Muscle of leg (tissue), 3 donors: ENCODE measurements at regions not wholly inside any gene's neighbourhood (a gene's known extent, or its start where the extent isn't known, plus 50 kb on each side); places are given as distances from the start of the nearest gene placed in this dataset.
A peak's percentile ranks its signal among the peaks of the same experiment; 100 is the strongest.

Experiments used
- DNase-seq: peaks from one replicate; pipeline ENCODE4 v3.0.0; 2013
- H3K27ac ChIP-seq: one replicate; pipeline ENCODE4 v1.5.1; 2013; ENCODE audit warnings: mild to moderate bottlenecking, low read length, control low read depth
- H3K27me3 ChIP-seq: one replicate; pipeline ENCODE4 v1.6.1; 2013; ENCODE audit warnings: low read length; ENCODE audit not compliant: control insufficient read depth, insufficient read depth
- H3K36me3 ChIP-seq: one replicate; pipeline ENCODE4 v1.6.1; 2013; ENCODE audit warnings: low read length; ENCODE audit not compliant: control insufficient read depth, insufficient read depth
- H3K4me1 ChIP-seq: one replicate; pipeline ENCODE4 v1.6.1; 2013; ENCODE audit warnings: low read length; ENCODE audit not compliant: control insufficient read depth, insufficient read depth
- H3K4me3 ChIP-seq: one replicate; pipeline ENCODE4 v1.5.1; 2013; ENCODE audit warnings: low read length, control low read depth
- H3K9me3 ChIP-seq: replicated peaks from 2 replicates; pipeline ENCODE4 v1.6.1; 2013; ENCODE audit warnings: low read depth, low read length; ENCODE audit not compliant: control insufficient read depth
- WGBS: methylation state at CpG from one replicate; pipeline ENCODE4 v1.1.5; 2013; ENCODE audit warnings: missing lambda C conversion rate; ENCODE audit not compliant: insufficient coverage; 5-methylcytosine and 5-hydroxymethylcytosine counted together

DNA sequence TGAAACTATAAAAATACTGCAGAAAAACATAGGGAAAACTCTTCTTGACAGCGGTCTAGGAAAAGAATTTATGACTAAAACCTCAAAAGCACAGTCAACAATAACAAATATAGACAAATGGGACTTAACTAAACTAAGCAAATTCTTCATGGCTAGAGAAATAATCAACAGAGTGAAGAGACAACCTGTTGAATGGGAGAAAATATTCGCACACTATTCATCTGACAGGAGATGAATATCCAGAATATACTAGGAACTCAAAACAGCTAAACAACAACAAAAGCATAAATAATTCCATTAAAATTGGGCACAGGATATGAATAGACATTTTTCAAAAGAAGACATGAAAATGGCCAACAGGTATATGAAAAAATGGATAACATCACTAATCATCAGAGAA lies 303.6 kb upstream of the PRR20A start:
- H3K27me3 ChIP-seq: no peaks in the 10 kb centered on the region
- no CpG with 5 or more reads among the region's 2 CpGs for WGBS
- H3K4me3 ChIP-seq: no peak overlapping the region
- DNase-seq: no peak
- H3K4me1 ChIP-seq: no peaks in the 10 kb centered on the region
- H3K36me3 ChIP-seq: no peaks in the 10 kb centered on the region
- H3K27ac ChIP-seq: no peak overlapping the region
- no peaks in the 10 kb centered on the region for H3K9me3 ChIP-seq

DNA sequence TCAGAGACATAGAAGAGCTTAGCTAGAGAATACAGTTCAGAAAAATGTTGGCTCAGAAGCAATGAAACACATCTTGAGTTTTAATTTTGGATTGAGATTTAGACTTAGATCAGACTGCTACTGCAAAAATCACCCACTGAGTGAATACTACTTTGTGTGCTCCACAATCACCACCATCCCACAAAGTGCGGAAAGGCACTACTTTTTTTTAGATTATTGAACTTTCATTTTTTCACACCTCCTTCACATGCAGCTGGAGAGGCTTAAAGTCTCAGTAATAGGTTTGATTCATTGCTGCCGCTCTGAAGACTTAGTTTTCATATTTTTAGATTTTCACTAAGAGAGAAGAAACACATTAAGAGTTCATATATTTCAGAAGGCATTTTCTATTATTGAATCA lies 289.9 kb upstream of the PRR20A start:
- no peaks in the 10 kb centered on the region for H3K36me3 ChIP-seq
- no peak overlapping the region for H3K4me3 ChIP-seq
- no peaks in the 10 kb centered on the region for H3K9me3 ChIP-seq
- H3K27me3 ChIP-seq: no peaks in the 10 kb centered on the region
- WGBS: no CpG with 5 or more reads among the region's 2 CpGs
- no peak overlapping the region for H3K27ac ChIP-seq
- DNase-seq: no peak
- no peaks in the 10 kb centered on the region for H3K4me1 ChIP-seq

DNA sequence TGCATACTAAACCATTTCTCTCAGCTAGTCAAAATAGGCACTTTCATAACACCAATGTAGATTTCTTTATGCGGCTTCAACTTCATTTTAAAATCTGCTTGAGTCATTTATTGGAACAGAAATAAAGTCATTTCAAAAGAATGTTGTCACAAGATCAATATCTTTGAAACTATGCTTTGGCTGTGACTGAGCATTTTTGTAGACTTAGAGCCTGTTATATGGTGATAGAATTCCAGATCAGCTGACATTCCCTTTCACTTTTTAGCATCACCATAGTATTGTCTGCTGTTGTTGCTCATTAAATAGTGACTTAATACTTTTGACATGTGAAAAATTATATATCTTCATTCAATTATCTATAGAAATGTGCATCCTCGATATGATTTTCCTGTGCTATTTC lies 279.2 kb upstream of the PRR20A start:
- WGBS: no CpG with 5 or more reads among the region's 2 CpGs
- Histone ChIP-seq H3K27ac (no peak overlapping the region), H3K36me3 (no peaks in the 10 kb centered on the region), H3K4me3 (no peak overlapping the region), H3K9me3 (no peaks in the 10 kb centered on the region), H3K27me3 (no peaks in the 10 kb centered on the region), H3K4me1 (no peaks in the 10 kb centered on the region)
- DNase-seq: peak; percentile 59

DNA sequence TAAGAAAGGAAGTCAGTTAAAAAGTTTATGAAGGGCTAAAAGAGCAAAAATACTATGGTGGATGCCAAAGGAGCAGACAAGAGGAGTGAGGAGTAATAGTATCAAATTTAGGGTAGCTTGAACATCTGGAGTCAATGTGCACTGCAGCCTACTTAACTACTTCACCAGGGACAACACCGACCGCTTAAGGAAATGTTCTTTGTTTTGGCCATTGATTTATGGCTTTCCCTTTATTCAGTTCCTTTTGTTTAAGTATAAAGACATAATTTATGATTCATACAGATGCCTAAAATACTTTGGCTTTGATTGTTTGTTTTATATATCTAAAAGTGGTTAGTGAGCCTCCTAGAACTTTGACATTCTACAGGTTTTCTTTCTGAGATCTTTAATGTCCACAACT lies 276.3 kb upstream of the PRR20A start:
- Histone ChIP-seq H3K27me3 (no peaks in the 10 kb centered on the region), H3K36me3 (no peaks in the 10 kb centered on the region), H3K27ac (no peak overlapping the region), H3K4me1 (no peaks in the 10 kb centered on the region), H3K9me3 (no peaks in the 10 kb centered on the region), H3K4me3 (no peak overlapping the region)
- no CpG with 5 or more reads among the region's 2 CpGs for WGBS
- DNase-seq: peak; percentile 33

DNA sequence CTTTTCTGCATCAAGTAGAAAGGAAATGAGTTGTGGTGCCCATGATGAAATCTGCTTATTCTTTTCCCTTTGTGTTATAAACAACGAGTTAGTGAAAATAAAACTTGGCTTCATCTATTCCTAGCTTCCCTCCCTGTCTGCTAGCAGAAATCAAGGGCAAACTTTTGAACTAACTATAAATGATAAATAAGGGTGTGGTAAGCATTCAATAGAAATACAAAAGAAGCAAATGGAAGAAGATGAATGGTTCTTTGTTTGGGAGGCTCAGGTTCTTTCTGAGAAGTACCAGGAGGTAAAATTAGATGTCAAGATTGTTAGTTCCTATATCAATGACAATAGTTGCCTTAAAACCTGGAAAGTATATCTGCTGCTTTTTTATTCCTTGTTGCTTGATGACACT lies 275.3 kb upstream of the PRR20A start:
- no peaks in the 10 kb centered on the region for H3K9me3 ChIP-seq
- no peak for DNase-seq
- no peaks in the 10 kb centered on the region for H3K4me1 ChIP-seq
- no peaks in the 10 kb centered on the region for H3K36me3 ChIP-seq
- H3K27me3 ChIP-seq: no peaks in the 10 kb centered on the region
- WGBS: no CpG with 5 or more reads among the region's 1 CpG
- no peak overlapping the region for H3K4me3 ChIP-seq
- H3K27ac ChIP-seq: no peak overlapping the region

DNA sequence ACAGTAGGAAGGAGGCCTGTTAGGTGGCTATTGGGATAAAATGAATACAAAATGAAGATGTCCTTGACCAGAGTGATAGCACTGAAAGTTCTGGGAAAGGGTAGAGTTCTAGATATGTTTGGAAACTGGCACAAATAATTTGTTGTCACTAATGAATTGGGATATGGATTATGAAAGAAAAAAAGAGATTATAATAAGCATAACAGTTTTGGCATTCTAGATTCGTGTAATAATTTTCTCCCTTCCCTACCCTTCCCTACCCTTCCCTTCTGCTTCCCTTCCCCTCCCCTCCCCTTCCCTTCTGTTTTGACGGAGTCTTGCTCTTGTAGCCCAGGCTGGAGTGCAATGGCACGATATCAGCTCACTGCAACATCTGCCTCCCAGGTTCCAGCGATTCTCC lies 271.0 kb upstream of the PRR20A start:
- Histone ChIP-seq H3K27me3 (no peaks in the 10 kb centered on the region), H3K4me3 (no peak overlapping the region), H3K9me3 (no peaks in the 10 kb centered on the region), H3K27ac (no peak overlapping the region), H3K4me1 (no peaks in the 10 kb centered on the region), H3K36me3 (no peaks in the 10 kb centered on the region)
- DNase-seq: no peak
- WGBS: 100% methylated on average over 3 of the region's 4 CpGs

DNA sequence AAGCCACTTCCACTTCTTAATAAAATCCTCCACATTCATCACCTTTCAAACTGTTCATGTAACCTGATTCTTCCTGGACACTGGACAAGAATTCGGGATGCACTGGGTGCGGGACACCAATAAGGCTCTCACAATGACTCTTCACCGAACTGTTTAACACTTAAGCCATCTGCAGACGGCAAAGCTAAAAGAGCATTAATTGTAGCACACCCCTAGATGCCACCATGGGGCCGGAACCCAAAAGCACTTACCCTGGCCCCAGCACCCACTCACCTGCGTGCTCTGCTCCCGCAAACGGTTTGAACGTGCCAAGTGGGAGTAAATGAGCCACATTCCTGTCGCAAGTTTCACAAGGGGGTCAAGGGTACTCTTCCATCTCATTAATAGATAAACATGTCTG lies 254.3 kb upstream of the PRR20A start:
- WGBS: 77% methylated on average over 6 of the region's 10 CpGs
- H3K4me3 ChIP-seq: no peak overlapping the region
- H3K27ac ChIP-seq: no peak overlapping the region
- no peaks in the 10 kb centered on the region for H3K27me3 ChIP-seq
- no peaks in the 10 kb centered on the region for H3K9me3 ChIP-seq
- DNase-seq: no peak
- no peaks in the 10 kb centered on the region for H3K4me1 ChIP-seq
- H3K36me3 ChIP-seq: no peaks in the 10 kb centered on the region

DNA sequence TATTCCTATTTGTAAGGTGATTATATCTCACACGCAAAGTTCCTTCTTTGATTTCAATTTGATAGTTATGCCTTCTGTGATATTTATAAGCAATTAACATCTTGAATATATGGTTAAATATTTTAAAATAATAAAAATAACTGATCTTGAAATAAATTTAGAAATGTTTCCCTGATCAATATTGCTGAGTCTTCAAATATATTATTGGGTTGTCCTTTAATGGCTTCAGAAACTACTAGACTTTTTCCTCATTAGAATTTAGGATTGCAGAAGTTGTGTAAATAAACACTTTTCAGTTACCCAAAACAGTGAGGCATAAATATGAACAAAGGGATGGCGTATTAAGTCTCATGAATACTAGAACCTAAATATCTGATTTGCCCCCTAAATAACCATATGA lies 252.3 kb upstream of the PRR20A start:
- H3K4me1 ChIP-seq: no peaks in the 10 kb centered on the region
- DNase-seq: no peak
- H3K36me3 ChIP-seq: no peaks in the 10 kb centered on the region
- H3K9me3 ChIP-seq: no peaks in the 10 kb centered on the region
- no peak overlapping the region for H3K27ac ChIP-seq
- no CpG with 5 or more reads among the region's 2 CpGs for WGBS
- no peak overlapping the region for H3K4me3 ChIP-seq
- H3K27me3 ChIP-seq: no peaks in the 10 kb centered on the region

DNA sequence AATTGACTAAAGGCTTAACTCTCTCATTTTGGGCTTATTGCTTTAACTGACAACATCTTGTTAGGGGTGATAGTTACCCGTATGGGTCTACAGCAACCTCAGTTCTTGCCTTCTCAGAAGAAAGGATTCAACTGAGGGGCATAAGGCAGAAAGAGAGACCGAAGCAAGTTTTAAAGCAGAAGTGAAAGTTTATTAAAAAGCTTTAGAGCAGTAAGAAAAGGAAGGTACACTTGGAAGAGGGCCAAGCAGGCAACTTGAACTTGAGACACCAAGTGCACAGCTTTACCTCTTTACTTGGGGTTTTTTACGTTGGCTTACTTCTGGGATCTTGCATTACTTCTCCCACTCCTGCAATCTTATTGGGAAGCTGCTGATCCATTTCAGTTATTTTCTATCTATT lies 246.9 kb upstream of the PRR20A start:
- H3K27ac ChIP-seq: no peak overlapping the region
- no peak for DNase-seq
- H3K4me3 ChIP-seq: no peak overlapping the region
- no peaks in the 10 kb centered on the region for H3K36me3 ChIP-seq
- H3K9me3 ChIP-seq: no peaks in the 10 kb centered on the region
- WGBS: no CpG with 5 or more reads among the region's 3 CpGs
- no peaks in the 10 kb centered on the region for H3K4me1 ChIP-seq
- no peaks in the 10 kb centered on the region for H3K27me3 ChIP-seq

DNA sequence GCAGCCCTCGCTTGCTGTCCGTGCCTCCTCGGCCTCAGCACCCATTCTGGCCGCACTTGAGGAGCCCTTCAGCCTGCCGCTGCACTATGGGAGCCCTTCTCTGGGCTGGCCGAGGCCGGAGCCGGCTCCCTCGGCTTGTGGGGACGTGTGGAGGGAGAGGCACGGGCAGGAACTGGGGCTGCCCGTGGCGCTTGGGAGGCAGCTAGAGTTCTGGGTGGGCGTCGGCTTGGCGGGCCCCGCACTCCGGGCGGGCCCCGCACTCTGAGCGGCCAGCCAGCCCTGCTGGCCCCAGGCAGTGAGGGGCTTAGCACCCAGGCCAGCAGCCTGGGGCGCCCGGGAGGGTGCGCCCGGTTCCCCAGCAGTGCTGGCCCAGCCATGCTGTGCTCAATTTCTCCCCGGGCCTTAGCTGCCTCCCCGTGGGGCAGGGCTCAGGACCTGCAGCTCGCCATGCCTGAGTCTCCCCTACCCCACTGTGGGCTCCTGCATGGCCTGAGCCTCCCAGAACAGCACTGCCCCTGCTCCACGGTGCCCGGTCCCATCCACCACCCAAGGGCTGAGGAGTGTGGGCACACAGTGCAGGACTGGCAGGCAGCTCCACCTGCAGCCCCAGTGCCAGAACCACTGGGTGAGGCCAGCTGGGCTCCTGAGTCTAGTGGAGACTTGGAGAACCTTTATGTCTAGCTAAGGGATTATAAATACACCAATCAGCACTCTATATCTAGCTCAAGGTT lies 240.0 kb upstream of the PRR20A start:
- 95% methylated on average over 28 of the region's 30 CpGs for WGBS

DNA sequence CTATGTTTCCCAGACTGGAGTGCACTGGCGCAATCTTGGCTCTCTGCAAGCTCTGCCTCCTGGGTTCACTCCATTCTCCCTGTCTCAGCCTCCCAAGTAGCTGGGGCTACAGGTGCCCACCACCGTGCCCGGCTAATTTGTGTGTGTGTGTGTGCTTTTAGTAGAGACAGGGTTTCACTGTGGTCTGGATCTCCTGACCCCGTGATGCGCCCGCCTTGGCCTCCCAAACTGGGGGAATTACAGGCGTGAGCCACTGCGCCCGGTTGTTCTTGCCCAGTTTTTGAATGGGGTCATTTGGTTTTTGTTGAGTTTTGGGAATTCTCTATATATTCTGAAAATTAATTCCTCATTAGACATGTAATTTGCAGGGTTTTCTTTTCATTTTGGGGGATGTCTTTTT lies 238.4 kb upstream of the PRR20A start:
- no peaks in the 10 kb centered on the region for H3K9me3 ChIP-seq
- no peak overlapping the region for H3K27ac ChIP-seq
- no peaks in the 10 kb centered on the region for H3K36me3 ChIP-seq
- H3K27me3 ChIP-seq: no peaks in the 10 kb centered on the region
- DNase-seq: no peak
- WGBS: no CpG with 5 or more reads among the region's 9 CpGs
- H3K4me1 ChIP-seq: no peaks in the 10 kb centered on the region
- no peak overlapping the region for H3K4me3 ChIP-seq

More for the DNA sequence above, 240.0 kb upstream of the PRR20A start:
- DNase-seq: no peak
- H3K36me3 ChIP-seq: no peaks in the 10 kb centered on the region
- no peaks in the 10 kb centered on the region for H3K9me3 ChIP-seq
- H3K27me3 ChIP-seq: no peaks in the 10 kb centered on the region
- no peaks in the 10 kb centered on the region for H3K4me1 ChIP-seq
- H3K27ac ChIP-seq: no peak overlapping the region
- no peak overlapping the region for H3K4me3 ChIP-seq
